NCI-H748 treated with DMSO at 0.1 percent for 48 hours (cell line): ENCODE measurements at regions not wholly inside any gene's neighbourhood (a gene's known extent, or its start where the extent isn't known, plus 50 kb on each side); places are given as distances from the start of the nearest gene placed in this dataset.

ENCODE experiments used
- DNase-seq: peaks from one replicate; lab custom pipeline; 2025; lab: John Stamatoyannopoulos, UW

DNA sequence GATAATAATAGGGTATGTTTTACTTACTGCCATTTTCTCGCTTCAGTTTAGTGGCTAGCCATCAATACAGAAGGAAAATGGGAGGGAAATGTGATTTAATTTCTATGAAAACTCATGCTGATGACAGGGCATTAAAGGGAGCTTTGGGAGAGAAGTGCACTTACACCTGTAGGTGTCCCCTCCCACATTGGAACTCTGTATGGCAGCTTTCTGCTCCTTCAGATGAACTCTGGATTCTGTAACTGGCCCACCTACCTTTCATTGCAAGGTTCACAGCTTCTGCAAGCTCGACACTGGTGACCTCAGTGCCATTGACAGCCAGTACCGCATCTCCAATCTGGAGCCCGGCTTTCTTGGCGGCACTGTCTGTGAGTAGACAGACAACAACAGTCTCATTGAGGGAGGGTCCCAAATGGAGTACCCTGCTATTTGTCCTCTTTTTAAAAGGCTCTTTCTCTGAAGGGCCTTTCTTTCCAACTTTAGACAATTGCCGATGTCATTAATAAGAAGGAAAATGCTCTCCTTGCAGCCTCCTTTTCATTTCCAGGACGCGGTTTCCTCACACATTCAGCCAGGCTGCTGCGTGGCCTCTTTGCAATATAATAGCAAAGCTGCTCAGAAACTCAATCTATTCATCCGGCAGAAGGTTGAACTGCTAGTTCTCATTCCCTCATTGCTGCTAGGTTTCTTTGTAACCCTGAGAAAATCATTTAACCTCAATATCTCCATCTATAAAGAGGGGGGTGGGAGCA is 63.6 kb downstream of the NUDT12 start:
- DNase-seq: no peak

DNA sequence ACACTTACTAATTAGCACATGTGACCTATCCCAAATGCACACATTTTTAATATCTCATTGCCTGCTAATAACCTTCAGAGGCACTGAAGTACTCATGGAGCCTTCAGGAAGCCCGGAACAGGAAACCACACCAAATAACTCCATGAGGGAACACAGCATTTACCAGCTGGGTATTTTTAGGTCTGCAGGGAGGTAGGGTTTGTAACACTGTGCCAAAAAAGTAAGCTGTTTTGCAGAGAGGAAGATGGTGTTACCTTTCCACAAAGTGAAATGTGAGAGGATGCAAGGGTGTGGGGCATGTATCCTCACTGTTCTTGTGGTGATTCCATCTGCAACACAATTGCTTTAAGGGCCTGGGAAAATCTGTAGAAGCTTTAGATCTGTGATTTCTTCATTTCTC is 64.4 kb downstream of the NUDT12 start:
- no peak for DNase-seq

DNA sequence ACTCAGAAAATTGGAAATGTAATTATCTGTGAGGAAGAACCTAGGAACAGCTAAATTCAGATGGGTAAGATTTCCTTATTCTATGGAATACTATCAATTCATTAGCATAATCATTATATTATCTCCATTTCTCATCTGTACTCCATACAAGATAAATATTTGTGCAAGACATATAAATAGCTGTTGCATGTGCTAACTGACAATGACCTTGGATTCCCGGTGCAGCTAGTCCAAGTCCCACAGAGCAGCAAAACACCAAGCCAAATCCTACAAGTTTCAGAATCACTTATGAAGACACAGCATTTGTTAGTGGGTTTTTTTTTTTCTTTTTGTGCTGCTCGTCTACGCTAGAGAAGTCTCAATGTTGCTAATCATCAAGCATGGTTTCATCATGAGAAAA is 64.8 kb downstream of the NUDT12 start:
- DNase-seq: no peak

DNA sequence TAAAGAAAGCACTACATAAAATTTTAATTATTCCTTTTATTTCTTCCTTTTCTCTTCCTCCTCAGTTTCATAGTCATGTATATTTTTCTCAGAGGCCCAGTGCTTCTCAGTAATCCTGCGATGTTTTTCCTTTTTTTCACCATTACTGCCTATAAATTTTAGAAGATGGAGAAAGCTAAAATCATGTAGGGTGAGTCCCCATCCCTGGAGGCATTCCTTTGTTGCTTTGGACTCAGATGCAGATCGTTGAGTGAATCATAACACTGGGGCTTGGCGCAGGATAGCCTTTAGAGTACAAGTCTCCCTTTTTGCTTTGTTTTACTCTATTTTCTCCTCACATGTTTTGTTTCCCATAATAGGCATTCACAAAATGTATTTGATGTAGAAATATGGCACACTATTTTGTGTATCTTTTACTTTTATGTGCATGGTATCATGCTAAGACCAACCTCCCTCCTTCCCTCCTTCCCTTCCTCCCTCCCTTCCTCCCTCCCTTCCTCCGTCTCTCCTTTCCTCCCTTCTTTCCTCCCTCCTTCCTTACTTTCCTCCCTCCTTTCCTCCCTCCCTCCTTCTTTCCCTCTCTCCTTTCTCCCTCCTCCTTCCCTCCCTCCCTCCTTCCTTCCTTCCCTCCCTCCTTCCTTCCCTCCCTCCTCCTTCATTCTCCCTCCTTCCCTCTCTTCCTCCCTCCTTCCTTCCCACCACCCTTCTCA is 72.4 kb downstream of the NUDT12 start:
- no peak for DNase-seq

DNA sequence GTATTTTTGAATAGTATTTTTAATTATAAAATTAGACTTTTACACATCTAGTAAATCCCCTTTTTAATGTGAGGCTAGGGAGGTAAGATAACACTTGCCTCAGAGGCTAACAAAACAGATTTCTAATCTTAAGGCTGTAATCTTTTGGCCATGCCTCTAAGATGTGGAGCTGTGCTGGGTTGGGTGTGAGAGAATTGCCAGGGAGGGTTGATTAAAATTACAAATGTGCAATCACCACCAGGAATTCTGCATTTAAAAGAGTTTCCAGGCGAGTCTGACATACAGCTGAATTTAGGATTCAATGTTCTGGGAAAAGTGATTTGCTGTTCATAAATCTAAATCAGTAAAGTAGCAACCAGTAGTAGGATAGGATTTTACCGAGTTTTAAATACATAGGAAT is 73.3 kb downstream of the NUDT12 start:
- no peak for DNase-seq

DNA sequence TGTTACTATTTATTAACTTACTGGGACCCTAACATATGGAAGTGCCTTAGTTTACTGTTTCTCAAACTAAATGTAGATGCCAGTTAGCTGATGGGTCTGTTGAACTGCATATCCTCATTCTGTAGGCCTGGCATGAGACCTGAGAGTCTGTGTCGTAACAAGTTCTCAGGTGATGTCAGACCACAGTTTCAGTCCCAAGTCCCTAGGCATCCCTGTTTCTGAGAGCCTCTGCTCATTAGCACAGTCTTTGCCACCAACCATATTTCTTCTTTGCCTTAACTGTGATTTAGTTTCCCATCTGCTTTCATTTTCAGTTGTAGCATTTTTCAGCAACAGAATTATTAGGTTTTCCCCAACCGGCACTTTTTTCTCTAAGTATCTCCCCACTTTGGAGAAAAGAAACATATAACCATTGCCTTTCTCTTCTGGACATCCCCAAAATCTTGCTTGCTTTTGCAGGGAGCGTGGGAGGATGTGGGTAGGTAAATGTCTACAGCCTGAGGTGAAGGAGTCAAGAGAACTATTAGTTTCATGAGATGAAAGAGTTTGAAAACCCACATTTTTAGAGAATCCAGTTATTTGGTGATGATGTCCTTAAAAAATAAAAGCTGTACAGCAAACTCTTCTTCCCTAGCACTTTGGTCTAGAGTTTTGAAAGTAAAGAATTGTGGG is 74.6 kb downstream of the NUDT12 start:
- DNase-seq: no peak

DNA sequence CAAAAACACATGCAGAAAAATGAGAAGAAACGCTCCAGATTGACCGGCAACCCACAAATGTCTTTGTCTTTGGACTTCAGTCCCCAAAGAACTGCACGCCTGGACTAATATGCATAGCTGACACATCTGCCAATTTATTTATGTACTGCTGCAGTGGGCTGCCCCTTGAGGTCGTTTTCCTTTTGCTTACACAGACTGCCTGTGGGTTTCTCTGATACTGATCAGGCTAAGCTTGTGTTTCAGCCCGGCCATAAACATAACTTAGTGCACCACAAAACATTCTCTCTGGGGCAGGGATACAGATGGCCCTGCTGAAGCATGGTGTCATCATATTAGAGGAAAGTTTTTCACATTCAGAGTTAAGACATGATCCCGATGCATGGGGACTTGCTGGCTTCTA is 75.4 kb downstream of the NUDT12 start:
- DNase-seq: no peak

DNA sequence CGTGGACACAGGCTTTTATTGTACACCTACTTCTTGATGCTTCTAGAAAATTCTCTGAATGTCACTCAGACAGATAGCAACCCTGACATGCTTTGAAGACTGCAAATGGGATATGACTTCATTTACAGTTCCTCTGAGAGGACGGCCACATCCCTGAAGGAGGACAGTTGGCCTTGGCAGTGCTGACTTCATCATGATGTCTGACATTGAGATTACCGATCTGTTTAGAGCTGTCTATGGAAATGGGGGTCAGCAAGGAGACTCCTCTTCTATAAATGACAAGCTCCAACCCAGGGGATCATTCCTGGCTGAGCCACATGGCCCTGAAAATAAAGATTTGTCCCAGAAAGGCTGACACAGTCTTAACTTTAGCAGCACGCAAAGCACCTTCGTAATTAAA is 75.8 kb downstream of the NUDT12 start:
- DNase-seq: no peak

DNA sequence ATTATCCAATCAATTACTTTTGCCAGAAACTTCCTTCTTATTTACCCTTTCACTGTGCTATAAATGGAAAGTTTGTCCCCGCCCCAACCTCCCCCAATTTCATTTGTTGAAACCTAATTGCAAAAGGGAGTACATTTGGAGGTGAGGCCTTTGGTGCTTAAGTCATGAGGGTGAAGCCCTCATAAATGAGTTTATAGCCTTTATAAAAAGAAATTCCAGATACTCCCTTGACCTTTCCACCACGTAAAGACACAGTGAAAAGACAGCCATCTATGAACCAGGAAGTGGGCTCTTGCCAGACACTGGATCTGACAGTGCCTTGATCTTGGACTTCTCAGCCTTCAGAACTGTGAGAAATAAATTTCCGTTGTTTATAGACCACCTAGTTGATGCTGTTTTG is 82.3 kb downstream of the NUDT12 start:
- no peak for DNase-seq

DNA sequence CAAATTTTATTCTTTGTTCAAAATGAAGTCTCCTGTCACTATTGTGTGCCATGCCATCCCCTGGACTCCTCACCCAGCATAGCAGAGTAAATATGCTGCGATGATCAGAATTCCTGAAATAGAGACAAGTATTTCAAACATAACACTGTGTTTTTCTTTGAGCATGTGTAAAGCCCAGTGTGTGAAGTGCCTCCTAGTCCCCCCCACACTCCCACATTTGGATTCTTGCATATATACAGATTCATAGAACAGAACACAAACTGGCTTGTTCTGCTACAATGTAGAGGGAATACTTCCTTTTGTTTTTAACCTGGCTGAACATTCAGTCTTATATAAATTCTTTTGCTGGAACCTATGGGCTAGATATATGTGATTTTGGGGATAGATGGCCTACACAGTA is 84.9 kb downstream of the NUDT12 start:
- DNase-seq: no peak

DNA sequence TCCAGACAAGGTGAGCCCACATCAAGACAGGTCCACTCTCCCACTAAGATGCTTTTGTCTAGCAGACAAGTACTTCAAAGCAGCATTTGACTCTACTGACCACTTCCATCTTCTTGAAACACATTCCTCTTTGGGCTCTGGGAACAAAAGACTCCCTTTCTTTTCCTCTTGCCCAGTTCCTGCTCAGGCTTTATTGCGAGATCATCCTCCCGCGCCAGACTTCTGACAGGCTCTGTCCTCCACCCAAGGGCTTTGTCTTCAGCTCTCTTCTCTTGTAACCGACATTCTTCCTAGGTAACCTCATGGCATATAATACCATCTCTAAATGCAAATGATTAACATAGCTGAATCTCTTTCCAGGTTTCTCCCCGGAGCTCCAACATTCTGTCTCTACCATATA is 85.8 kb downstream of the NUDT12 start:
- no peak for DNase-seq

DNA sequence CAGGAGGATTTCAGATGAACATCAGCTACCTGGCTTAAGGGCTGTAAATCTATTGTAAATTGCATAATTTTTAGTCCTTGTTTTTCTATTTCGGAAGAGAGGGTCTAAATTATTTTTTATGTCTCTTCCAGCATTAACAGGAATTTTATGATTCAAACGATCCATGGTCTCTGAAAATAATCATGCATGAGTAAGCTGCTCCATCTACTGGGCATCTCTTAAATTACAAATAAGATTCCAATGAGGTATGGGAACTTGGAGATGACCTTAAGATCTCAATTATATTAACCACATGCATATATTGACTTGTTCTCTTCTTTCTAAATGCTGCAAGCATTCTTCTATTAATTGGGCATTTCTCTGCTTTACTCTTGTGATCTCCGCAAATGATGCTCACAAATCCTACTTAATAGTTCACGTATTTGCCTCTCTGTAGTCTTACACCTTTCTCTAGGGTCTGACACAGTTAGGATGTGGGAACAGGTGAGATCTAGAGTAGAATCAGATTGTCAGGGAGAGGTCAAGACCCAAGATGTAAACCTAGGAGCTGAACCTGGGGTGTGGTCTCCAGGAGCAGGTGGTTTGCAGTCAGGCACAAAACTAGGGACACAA is 86.9 kb downstream of the NUDT12 start:
- DNase-seq: peak; percentile 41

DNA sequence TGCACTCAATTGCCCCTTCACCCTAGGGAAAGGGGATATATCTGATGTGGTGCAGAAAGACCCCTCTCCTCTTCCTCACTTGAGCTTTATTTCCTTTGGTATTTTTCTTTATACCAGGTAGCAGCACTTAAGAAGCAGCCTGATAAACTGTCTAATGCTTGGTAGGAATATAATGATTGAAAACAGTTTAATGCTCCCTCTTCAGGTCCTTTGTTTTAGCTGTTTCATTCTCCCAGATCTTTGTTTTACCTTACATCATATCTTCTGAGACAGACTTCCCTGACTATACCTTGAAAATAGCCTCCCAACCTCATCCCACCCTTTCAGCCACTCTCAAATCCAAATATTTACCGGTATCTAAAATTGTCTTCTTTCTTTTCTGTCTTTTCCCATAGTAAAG is 87.9 kb downstream of the NUDT12 start:
- DNase-seq: no peak

DNA sequence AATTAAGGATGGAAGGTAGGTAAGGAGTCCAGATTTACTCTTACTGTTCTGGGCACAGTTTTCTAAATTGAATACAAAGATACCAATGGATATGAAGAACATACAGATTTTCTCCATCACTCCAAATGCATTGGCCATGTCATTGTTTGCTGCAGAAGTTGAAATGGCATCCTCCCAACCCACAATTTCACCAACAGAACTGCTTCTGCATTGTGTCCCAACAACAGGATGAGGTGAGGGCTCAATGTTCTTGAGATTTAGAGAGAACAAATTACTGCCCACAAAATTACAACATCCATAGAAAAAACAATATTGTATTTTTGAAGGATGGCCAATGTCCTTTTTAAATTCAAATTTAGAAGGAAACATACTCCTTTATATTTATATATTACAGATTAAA is 88.9 kb downstream of the NUDT12 start:
- no peak for DNase-seq

DNA sequence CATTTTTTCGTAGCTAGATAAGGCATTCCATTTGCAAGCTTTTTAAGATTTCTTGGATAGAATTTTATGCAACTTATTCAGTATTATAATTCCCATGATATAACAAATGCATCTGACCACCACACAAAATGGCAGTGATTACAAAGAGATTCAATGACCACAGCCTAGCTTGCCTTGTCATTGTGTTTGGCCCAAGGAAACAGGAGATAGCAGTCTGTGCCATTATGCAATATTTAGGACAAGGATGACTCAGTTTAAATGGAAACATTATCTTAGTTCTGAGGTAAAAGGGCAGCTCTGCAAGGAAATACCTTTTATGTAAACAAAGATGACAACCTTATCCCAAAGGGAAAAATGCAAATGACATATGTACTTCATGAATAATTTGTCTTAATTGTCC is 89.8 kb downstream of the NUDT12 start:
- no peak for DNase-seq

DNA sequence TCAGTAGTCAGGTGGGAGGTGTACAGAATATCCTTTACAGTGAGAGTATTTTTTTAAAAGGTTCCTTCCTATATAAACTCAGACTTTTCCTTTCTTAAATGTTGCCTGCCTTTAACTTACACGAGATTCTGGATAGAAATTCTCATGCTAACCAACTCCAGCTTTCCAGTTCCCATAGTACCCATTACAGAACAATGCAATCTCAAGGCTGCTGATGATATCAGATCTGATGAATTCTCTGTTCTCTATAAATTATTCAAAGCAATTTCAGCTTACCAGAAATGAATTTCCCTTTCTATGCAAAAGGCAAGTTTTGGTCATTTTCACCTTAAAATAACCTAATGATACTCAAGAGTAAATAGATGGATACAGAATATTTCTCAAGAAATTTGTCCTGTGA is 90.3 kb downstream of the NUDT12 start:
- no peak for DNase-seq

DNA sequence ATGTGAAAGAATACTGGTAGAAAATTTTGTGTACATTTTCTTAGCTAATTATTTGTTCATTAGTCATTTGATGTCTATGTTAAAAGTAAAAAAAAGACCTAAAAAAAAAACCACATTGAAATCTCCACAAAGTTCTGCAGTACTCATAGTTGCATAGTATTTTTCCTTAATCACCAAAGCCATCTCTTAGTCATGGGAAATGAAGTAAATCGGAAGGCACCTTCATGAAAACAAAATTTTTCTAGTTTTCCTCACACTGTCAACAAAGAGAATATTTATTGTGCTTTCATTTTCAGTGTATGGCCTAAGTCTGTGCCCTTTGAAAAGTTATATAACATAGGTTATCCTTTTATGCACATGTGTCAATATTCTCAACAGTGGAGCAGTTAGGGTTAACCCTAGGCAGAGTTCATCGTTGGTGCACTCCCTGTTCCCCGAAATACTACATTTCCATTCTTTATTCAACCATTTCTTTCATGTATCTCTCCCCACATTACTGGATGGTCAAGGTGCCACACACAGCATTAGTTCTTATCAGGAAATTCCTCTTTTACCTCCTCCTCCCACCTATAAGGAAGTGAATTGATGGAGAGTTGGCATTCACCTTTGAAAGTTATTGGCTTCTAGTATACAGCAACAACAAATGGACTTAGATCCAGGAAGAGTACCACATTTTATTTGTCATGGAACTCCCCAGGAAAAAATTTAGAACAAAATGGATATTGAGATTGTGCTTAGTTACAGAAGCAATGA is 93.1 kb downstream of the NUDT12 start:
- no peak for DNase-seq

DNA sequence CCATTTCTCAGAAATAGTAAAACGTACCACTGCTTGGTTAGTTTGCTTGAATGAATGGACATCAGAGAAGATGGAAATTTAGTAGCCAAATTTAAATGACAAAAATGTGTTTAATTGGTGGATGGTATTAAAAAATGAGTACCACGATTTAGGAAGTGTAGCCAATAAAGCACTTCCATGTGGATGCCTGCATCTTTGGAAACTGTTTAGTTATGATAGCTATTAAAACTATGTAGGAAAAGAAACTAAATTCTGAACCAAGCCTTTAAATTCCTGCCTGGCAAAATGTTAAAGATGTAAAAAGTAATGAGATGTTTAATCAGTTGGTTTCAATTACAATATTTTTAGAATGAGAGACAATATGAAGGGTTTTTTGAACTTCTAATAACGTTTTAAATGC is 94.8 kb downstream of the NUDT12 start:
- DNase-seq: no peak

DNA sequence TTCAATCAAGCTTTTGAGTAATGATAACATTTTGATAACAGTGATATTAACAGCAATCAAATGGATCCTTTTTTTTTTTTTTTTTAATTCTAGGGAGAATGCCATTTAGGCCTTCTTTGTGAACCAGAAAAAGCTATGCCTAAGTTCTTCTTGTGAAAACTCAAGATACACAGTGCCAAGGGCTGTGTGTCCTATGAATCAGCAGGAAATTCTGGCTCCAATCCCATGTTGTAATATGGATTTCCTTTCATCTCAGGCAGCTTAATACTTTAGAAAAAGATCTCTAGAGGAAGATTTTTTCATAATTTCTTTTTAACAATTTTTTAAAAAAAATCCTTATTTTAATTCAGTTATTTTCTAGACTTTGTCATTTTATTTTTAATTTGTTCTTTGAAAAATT is 96.1 kb downstream of the NUDT12 start:
- no peak for DNase-seq

DNA sequence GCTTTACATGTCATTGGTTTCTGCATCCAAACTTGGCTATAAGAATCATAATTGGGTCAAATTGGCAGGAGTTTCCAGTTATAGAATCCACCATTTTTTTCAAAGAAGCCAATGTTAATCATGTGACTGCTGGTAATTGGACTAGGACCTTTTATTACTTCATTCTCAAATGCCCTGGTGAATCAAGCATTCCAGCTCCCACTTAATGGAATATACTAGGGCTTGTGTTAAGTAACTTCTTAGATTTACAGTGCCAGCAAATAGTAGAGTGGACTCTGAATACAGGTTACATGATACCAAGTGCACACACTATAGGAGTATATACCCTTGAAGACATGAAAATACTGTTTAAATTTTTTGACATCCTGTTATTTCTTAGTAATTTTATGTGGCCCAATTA is 96.7 kb downstream of the NUDT12 start:
- DNase-seq: no peak

DNA sequence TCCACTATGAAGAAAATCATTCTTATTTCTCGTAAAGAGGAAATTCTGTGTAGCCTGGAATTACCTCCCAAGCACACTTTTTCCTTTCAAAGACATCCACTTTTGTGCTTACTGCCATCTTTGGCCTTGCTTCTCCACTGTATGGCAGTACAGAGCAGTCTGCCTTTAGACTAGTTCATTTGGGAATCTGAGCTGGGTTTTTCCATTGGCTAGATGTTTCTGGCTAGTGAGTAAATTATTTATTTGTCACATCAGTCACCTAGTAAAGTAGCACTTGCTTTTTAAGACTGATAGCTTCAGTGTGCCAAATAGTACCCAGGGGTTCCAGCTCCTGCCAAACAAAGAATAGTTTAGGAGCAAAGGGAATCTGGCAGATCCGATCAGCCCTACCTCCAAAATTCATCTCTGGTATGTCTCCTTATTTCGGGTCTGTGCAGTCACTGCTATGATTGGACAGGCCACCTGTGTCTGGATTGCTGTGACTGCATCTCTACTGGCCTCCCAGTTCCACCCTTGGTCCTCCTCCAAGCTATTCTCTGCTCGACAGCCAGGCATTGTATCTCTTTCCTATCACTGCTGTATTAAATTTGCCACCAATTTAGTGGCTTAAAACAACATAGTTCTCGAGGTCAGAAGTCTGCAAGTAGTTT is 97.6 kb downstream of the NUDT12 start:
- DNase-seq: no peak

DNA sequence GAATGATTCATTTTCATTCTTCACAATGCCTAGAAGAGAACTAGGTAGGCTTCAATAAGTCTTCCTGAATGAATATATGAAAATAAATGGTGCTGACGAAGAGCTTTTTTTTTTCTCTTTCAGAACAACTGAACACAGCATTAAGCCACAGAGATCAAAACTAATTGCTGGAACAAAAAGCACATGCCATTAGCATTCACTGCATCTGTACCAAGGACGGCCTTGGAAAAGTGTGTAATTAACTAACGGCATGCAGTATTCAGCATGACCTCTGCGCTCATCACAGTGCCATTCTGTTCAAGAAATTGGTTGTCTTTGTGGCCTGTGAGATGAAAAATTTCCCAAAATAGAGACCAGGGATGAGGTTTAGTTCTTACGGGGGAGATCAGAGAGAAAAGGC is 99.3 kb downstream of the NUDT12 start:
- DNase-seq: no peak
